H1 (cell line): ENCODE measurements at regions not wholly inside any gene's neighbourhood (a gene's known extent, or its start where the extent isn't known, plus 50 kb on each side); places are given as distances from the start of the nearest gene placed in this dataset.

Source experiments
- CTCF ChIA-PET: fragments of 300-600 bp; sonication (Branson Sonifier 250); formaldehyde crosslinking; loops from one replicate; lab custom pipeline; 2021; ENCODE audit not compliant: partially characterized antibody; lab: Charles Lee
- POLR2A ChIA-PET: fragments of 300-600 bp; sonication (Branson Sonifier 250); formaldehyde crosslinking; loops from one replicate; lab custom pipeline; 2021; ENCODE audit warnings: inconsistent platforms; ENCODE audit not compliant: partially characterized antibody; lab: Charles Lee
- DNase-seq, 2 experiments: peaks; one replicate each; pipeline versions ENCODE4 v3.0.0 to v3.0.0-alpha.2; 2010 to 2022; ENCODE audit warnings: low spot score in 2 of 2, low read depth in 1 of 2, mixed read lengths in 1 of 2
- FAIRE-seq: peaks from 2 replicates; lab custom pipeline; 2011; peaks lifted over from hg19 to GRCh38; lab: Jason Lieb, UNC
- H2AFZ ChIP-seq: 2 replicates; pipeline ENCODE4 v1.8.1; 2012; ENCODE audit warnings: low read length, inconsistent platforms
- H2AK5ac ChIP-seq: 2 replicates; pipeline ENCODE4 v1.6.1; 2013; ENCODE audit warnings: low read depth, low read length
- H2BK120ac ChIP-seq: replicated peaks from 2 replicates; pipeline ENCODE3; 2013; ENCODE audit warnings: low read depth, low read length, inconsistent platforms
- H2BK12ac ChIP-seq: 2 replicates; pipeline ENCODE4 v1.6.1; 2013; ENCODE audit warnings: low read depth, low read length
- H2BK15ac ChIP-seq: 2 replicates; pipeline ENCODE4 v1.6.1; 2013; ENCODE audit warnings: low read length
- H2BK20ac ChIP-seq: 2 replicates; pipeline ENCODE4 v1.6.1; 2013; ENCODE audit warnings: low read length
- H2BK5ac ChIP-seq: 2 replicates; pipeline ENCODE4 v1.6.1; 2013; ENCODE audit warnings: low read depth, low read length
- H3K14ac ChIP-seq: 2 replicates; pipeline ENCODE4 v1.6.1; 2013; ENCODE audit warnings: inconsistent platforms; ENCODE audit not compliant: insufficient read length
- H3K18ac ChIP-seq: 2 replicates; pipeline ENCODE4 v1.6.1; 2013; ENCODE audit warnings: low read length; ENCODE audit errors: extremely low read depth
- H3K23ac ChIP-seq: 2 replicates; pipeline ENCODE4 v1.6.1; 2013; ENCODE audit warnings: inconsistent platforms; ENCODE audit not compliant: insufficient read length
- H3K23me2 ChIP-seq: 2 replicates; pipeline ENCODE4 v1.6.1; 2013; ENCODE audit warnings: low read depth, low read length
- H3K27ac ChIP-seq: 2 replicates; pipeline ENCODE4 v1.6.1; 2011; ENCODE audit warnings: low read depth, low read length, inconsistent platforms
- H3K27me3 ChIP-seq, 4 experiments: replicated peaks in 1 of 4; 1 replicate in 1 of 4; 2 replicates in 3 of 4; pipeline versions ENCODE4 v1.6.1 to v1.8.1; 2011 to 2013; ENCODE audit warnings: low read length in 3 of 4, mild to moderate bottlenecking in 3 of 4, inconsistent platforms in 2 of 4, mixed read lengths in 2 of 4, moderate library complexity in 1 of 4; ENCODE audit not compliant: control insufficient read depth in 3 of 4, insufficient read depth in 3 of 4; ENCODE audit errors: extremely low read depth in 1 of 4
- H3K36me3 ChIP-seq, 4 experiments: 2 replicates each; pipeline versions ENCODE4 v1.6.1 to v1.8.1; 2011 to 2013; ENCODE audit warnings: mild to moderate bottlenecking in 4 of 4, low read length in 3 of 4, moderate library complexity in 2 of 4, control low read depth in 1 of 4, inconsistent platforms in 1 of 4; ENCODE audit not compliant: insufficient read depth in 4 of 4, control insufficient read depth in 2 of 4
- H3K4ac ChIP-seq: replicated peaks from 2 replicates; pipeline ENCODE3; 2013; ENCODE audit warnings: low read length, low read depth, mixed read lengths, inconsistent platforms; ENCODE audit not compliant: insufficient read length
- H3K4me1 ChIP-seq, 4 experiments: replicated peaks in 1 of 4; 1 replicate in 1 of 4; 2 replicates in 3 of 4; pipeline versions ENCODE4 v1.6.1 to v1.8.1; 2011 to 2013; ENCODE audit warnings: low read length in 3 of 4, inconsistent platforms in 2 of 4, mixed read lengths in 1 of 4; ENCODE audit not compliant: insufficient read depth in 4 of 4, control insufficient read depth in 3 of 4
- H3K4me2 ChIP-seq, 2 experiments: 2 replicates each; pipeline versions ENCODE4 v1.6.1 to v1.8.1; 2011 to 2013; ENCODE audit warnings: low read depth in 2 of 2, low read length in 2 of 2, control low read depth in 1 of 2, inconsistent platforms in 1 of 2, mild to moderate bottlenecking in 1 of 2; ENCODE audit not compliant: insufficient read depth in 1 of 2
- H3K4me3 ChIP-seq, 4 experiments: fragments of 200-600, 300-600 bp in 1 of 4; sonication (generic), shearing (Covaris generic), sonication (Bioruptor Twin) in 1 of 4; 2 replicates each; pipeline versions ENCODE4 v1.5.1 to v1.8.1; 2011 to 2016; ENCODE audit warnings: low read length in 4 of 4, low read depth in 3 of 4, control low read depth in 2 of 4, inconsistent platforms in 2 of 4, mild to moderate bottlenecking in 2 of 4, mixed read lengths in 1 of 4, moderate library complexity in 1 of 4; ENCODE audit not compliant: insufficient read depth in 2 of 4; ENCODE audit errors: extremely low read depth in 1 of 4
- H3K56ac ChIP-seq: replicated peaks from 2 replicates; pipeline ENCODE3; 2013; ENCODE audit warnings: low read depth, mild to moderate bottlenecking, mixed read lengths, low read length, inconsistent platforms; ENCODE audit not compliant: insufficient read length
- H3K79me1 ChIP-seq: 2 replicates; pipeline ENCODE4 v1.6.1; 2013; ENCODE audit warnings: low read depth, low read length, control low read depth
- H3K79me2 ChIP-seq, 2 experiments: 2 replicates each; pipeline versions ENCODE4 v1.6.1 to v1.8.1; 2012 to 2013; ENCODE audit warnings: low read length in 2 of 2, mild to moderate bottlenecking in 2 of 2, inconsistent platforms in 1 of 2; ENCODE audit not compliant: insufficient read depth in 2 of 2, control insufficient read depth in 1 of 2
- H3K9ac ChIP-seq, 4 experiments: replicated peaks in 1 of 4; 1 replicate in 1 of 4; 2 replicates in 3 of 4; pipeline versions ENCODE4 v1.6.1 to v1.8.1; 2011 to 2013; ENCODE audit warnings: low read depth in 3 of 4, low read length in 3 of 4, control low read depth in 2 of 4, mild to moderate bottlenecking in 2 of 4, moderate library complexity in 2 of 4, inconsistent platforms in 1 of 4; ENCODE audit errors: extremely low read depth in 1 of 4
- H3K9me3 ChIP-seq, 2 experiments: 2 replicates each; pipeline versions ENCODE4 v1.6.1 to v1.8.1; 2012 to 2013; ENCODE audit warnings: mild to moderate bottlenecking in 2 of 2, moderate library complexity in 2 of 2, control low read depth in 1 of 2, inconsistent platforms in 1 of 2, low read depth in 1 of 2, low read length in 1 of 2, mixed read lengths in 1 of 2; ENCODE audit not compliant: insufficient read depth in 2 of 2
- H4K20me1 ChIP-seq, 2 experiments: replicated peaks in 1 of 2; 2 replicates each; pipeline versions ENCODE3 to v1.8.1; 2011 to 2013; ENCODE audit warnings: inconsistent platforms in 2 of 2, low read length in 2 of 2, mild to moderate bottlenecking in 1 of 2; ENCODE audit not compliant: insufficient read depth in 2 of 2, control insufficient read depth in 1 of 2
- H4K5ac ChIP-seq: 2 replicates; pipeline ENCODE4 v1.6.1; 2013; ENCODE audit warnings: low read length, low read depth, mixed read lengths, inconsistent platforms; ENCODE audit not compliant: insufficient read length
- H4K8ac ChIP-seq: 2 replicates; pipeline ENCODE4 v1.8.0; 2013; ENCODE audit warnings: mild to moderate bottlenecking, moderate library complexity, low read length, inconsistent platforms; ENCODE audit not compliant: insufficient read depth; ENCODE audit errors: extremely low read depth
- H4K91ac ChIP-seq: replicated peaks from 2 replicates; pipeline ENCODE3; 2013; ENCODE audit warnings: low read length, mixed read lengths, inconsistent platforms; ENCODE audit not compliant: insufficient read length
- BCL11A ChIP-seq, 2 experiments: IDR thresholded peaks; one replicate each; pipeline ENCODE4 v1.6.1; 2011; ENCODE audit warnings: low read depth in 2 of 2, low read length in 2 of 2, mild to moderate bottlenecking in 2 of 2
- JUND ChIP-seq: IDR thresholded peaks from 2 replicates; pipeline ENCODE4 v1.6.1; 2011; ENCODE audit warnings: mild to moderate bottlenecking, improper control_type of control experiment, low read length
- POLR2A ChIP-seq, 2 experiments: IDR thresholded peaks; 1 replicate in 1 of 2; 2 replicates in 1 of 2; pipeline ENCODE4 v1.6.1; 2011; ENCODE audit warnings: low read depth in 2 of 2, low read length in 2 of 2, mild to moderate bottlenecking in 2 of 2; ENCODE audit errors: control extremely low read depth in 1 of 2
- RAD21 ChIP-seq, 2 experiments: IDR thresholded peaks in 1 of 2; conservative IDR thresholded peaks in 1 of 2; 2 replicates each; pipeline ENCODE4 v1.6.1; 2011; ENCODE audit warnings: low read depth in 2 of 2, low read length in 2 of 2, improper control_type of control experiment in 1 of 2, inconsistent platforms in 1 of 2, mild to moderate bottlenecking in 1 of 2, moderate library complexity in 1 of 2
- WGBS, 2 experiments: shearing (Covaris generic) in 1 of 2; methylation state at CpG; one replicate each; pipeline versions ENCODE4 v1.1.6 to v1.1.7; 2013 to 2015; ENCODE audit warnings: low lambda C conversion rate in 2 of 2, mixed read lengths in 2 of 2, inconsistent platforms in 1 of 2, low coverage in 1 of 2, missing lambda C conversion rate in 1 of 2; ENCODE audit not compliant: insufficient replicate concordance in 2 of 2, insufficient coverage in 1 of 2, insufficient read length in 1 of 2; ENCODE audit errors: extremely low coverage in 1 of 2, missing lambda C conversion rate in 1 of 2; 5-methylcytosine and 5-hydroxymethylcytosine counted together

DNA sequence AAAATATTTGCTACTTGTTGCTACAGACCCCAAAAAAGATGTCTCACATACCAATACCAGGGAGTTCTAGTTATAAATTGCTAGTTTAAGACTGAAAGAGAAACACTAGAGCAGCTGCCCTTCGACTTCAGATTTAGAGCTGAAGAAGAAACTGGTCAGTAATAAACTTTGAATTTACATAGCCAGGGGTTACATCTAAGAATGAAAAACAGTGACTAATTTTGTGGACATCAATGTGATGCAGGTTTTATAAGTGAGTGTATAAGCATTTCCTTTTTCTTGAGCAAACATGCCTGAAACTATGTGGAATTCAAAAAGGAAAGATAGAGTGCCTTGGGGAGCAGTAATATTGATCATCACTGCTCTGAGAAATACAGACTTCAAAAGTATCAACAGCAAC is 724.9 kb upstream of the MIR17HG start:
- no peaks in the 10 kb centered on the region for H4K20me1 ChIP-seq
- H3K4me2 ChIP-seq: no peak overlapping the region
- no peak overlapping the region for H2BK15ac ChIP-seq
- H3K23me2 ChIP-seq: no peaks in the 10 kb centered on the region
- no peak overlapping the region for H3K4ac ChIP-seq
- H2AFZ ChIP-seq: no peak overlapping the region
- H2AK5ac ChIP-seq: no peak overlapping the region
- WGBS, 2 experiments: 83% methylated on average over 1 of the region's 1 CpG; no CpG with 5 or more reads in 1 of the 2 experiments
- no peak overlapping the region for H3K14ac ChIP-seq
- H2BK20ac ChIP-seq: no peak overlapping the region
- DNase-seq (no peak), FAIRE-seq (no peak)
- peaks cover 0 to 2% (median 0%) of the 10 kb centered on the region in 4 experiments; a peak in 1 of 8 replicates for H3K36me3 ChIP-seq
- ChIA-PET CTCF (no interaction called here), POLR2A (no interaction called here)
- no peaks in the 10 kb centered on the region for H3K4me1 ChIP-seq
- H2BK120ac ChIP-seq: no peak overlapping the region
- no peak overlapping the region for H3K56ac ChIP-seq
- no peak overlapping the region for H4K8ac ChIP-seq
- H4K91ac ChIP-seq: no peak overlapping the region
- H2BK12ac ChIP-seq: no peak overlapping the region
- no peak for TF ChIP-seq JUND
- no peak for TF ChIP-seq POLR2A (IDR thresholded peaks at IDR 0.05; ENCODE audit: control extremely low read depth in 1 of 2, low read depth in 2 of 2, low read length in 2 of 2)
- TF ChIP-seq RAD21 (IDR thresholded peaks at IDR 0.05 in 1 of 2, conservative IDR thresholded peaks at IDR 0.05 in 1 of 2; ENCODE audit: low read depth in 2 of 2, low read length in 2 of 2): no peak
- TF ChIP-seq BCL11A (IDR thresholded peaks at IDR 0.05; ENCODE audit: low read depth in 2 of 2, low read length in 2 of 2): no peak
- no peak overlapping the region for H3K27ac ChIP-seq
- H2BK5ac ChIP-seq: no peak overlapping the region
- H3K79me1 ChIP-seq: no peaks in the 10 kb centered on the region
- no peaks in the 10 kb centered on the region for H3K79me2 ChIP-seq
- no peak overlapping the region for H4K5ac ChIP-seq
- peaks cover 7% of the 10 kb centered on the region in 2 experiments; a peak in 3 of 4 replicates for H3K9me3 ChIP-seq
- no peaks in the 10 kb centered on the region for H3K27me3 ChIP-seq
- H3K18ac ChIP-seq: no peak overlapping the region
- H3K4me3 ChIP-seq: no peak overlapping the region
- H3K9ac ChIP-seq: no peak overlapping the region
- H3K23ac ChIP-seq: no peak overlapping the region
